ENCODE measurements at regions not wholly inside any gene's neighbourhood (a gene's known extent, or its start where the extent isn't known, plus 50 kb on each side); places are given as distances from the start of the nearest gene placed in this dataset.

DNA sequence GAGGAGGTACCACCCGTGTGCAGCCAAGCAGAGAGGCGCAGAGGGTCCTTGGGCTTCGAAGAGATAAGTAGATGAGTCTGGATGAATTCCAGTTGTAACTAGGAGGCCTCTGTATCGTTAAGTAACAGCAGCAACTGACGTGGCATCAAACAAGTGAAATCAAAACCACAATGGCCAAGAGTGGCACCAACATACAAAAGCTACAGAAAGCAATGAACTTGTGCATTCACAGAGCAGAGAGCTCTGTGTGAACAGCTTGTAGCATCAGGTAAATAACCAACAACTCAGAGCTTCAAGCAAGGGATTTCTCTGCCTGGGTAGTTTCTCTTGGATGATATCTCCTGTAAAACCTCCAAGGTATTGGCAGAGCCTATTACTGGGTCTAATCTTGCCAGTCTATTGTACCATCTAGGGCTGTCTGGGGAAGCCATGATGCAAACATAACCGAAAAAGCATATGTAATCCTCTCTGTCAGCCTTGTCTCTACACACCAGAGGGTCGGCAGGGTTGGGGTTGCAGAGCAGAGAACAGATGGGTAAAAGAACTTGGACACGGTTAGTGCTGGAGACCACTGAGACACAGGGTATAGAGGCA, 83.1 kb upstream of the USP47 start:
- Histone ChIP-seq H3K27ac (no peak overlapping the region), H3K9me3 (no peaks in the 10 kb centered on the region), H3K36me3 (no peaks in the 10 kb centered on the region), H3K27me3 (no peaks in the 10 kb centered on the region), H3K4me3 (no peak overlapping the region), H3K4me1 (no peaks in the 10 kb centered on the region)
- ATAC-seq: no peak
- WGBS, 2 donors (ENCODE audit: low coverage in 1 of 2): 89 to 95% methylated on average over 4 to 7 of the region's 8 CpGs
- TF ChIP-seq POLR2A (IDR thresholded peaks at IDR 0.05) (no peak), EP300 (IDR thresholded peaks at IDR 0.05) (no peak), POLR2AphosphoS5 (IDR thresholded peaks at IDR 0.05) (no peak)
- TF ChIP-seq, protein P1, sequence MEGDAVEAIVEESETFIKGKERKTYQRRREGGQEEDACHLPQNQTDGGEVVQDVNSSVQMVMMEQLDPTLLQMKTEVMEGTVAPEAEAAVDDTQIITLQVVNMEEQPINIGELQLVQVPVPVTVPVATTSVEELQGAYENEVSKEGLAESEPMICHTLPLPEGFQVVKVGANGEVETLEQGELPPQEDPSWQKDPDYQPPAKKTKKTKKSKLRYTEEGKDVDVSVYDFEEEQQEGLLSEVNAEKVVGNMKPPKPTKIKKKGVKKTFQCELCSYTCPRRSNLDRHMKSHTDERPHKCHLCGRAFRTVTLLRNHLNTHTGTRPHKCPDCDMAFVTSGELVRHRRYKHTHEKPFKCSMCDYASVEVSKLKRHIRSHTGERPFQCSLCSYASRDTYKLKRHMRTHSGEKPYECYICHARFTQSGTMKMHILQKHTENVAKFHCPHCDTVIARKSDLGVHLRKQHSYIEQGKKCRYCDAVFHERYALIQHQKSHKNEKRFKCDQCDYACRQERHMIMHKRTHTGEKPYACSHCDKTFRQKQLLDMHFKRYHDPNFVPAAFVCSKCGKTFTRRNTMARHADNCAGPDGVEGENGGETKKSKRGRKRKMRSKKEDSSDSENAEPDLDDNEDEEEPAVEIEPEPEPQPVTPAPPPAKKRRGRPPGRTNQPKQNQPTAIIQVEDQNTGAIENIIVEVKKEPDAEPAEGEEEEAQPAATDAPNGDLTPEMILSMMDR (IDR thresholded peaks at IDR 0.05): no peak

DNA sequence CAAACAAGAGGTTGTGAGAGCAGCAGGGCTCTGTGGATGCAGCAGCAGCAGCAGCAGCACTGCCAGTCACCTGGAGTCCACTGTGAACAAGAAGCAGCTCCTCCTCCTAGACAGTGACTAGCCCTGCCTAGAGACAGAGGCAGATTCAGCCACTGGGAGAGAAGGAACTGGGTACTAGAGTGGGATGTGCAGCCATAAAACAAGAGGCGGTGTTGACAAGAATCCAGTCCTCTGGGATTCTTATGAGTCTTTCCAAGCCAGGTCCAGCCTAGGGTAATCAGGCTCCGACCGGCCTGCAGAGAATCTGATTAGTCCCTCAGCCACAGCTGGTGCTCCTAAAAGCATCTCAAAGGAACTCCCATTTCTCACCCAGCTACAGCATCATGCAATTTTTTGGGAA, 83.9 kb upstream of the USP47 start:
- no peak for ATAC-seq
- H3K4me3 ChIP-seq: no peak overlapping the region
- no peaks in the 10 kb centered on the region for H3K9me3 ChIP-seq
- no peak overlapping the region for H3K27ac ChIP-seq
- TF ChIP-seq, protein P1 (IDR thresholded peaks at IDR 0.05): no peak
- TF ChIP-seq POLR2AphosphoS5 (IDR thresholded peaks at IDR 0.05): no peak
- no peak for TF ChIP-seq POLR2A (IDR thresholded peaks at IDR 0.05)
- TF ChIP-seq EP300 (IDR thresholded peaks at IDR 0.05): no peak
- H3K36me3 ChIP-seq: no peaks in the 10 kb centered on the region
- WGBS, 2 donors (ENCODE audit: low coverage in 1 of 2): 90% methylated on average over 2 of the region's 3 CpGs; no CpG with 5 or more reads in 1 of the 2 donors
- H3K27me3 ChIP-seq: no peaks in the 10 kb centered on the region
- H3K4me1 ChIP-seq: no peaks in the 10 kb centered on the region

DNA sequence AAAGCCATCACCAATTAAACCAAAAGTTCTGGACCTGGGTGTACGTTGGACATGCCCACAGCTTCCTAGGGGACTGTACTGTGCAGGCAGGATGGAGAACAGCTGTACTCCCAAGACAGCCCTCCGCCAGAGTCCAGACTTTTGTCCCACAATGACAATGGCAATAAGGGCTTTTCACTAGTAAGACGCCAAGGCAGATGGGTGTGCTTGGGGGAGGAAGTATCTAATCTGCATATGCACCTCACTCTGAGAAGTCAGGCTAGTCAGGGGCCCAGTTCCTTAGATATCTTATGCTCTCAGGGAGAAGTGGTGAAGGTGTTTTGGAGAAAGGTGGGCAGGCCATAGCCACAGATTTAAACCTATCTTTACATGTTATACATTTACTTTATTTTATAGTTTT, 85.1 kb upstream of the USP47 start:
- 80 to 100% methylated on average over 1 to 3 of the region's 3 CpGs for WGBS, 2 donors (ENCODE audit: low coverage in 1 of 2)
- Histone ChIP-seq H3K36me3 (no peaks in the 10 kb centered on the region), H3K27ac (no peak overlapping the region), H3K4me3 (no peak overlapping the region), H3K27me3 (no peaks in the 10 kb centered on the region), H3K4me1 (no peaks in the 10 kb centered on the region), H3K9me3 (no peaks in the 10 kb centered on the region)
- TF ChIP-seq POLR2A (IDR thresholded peaks at IDR 0.05) (no peak), POLR2AphosphoS5 (IDR thresholded peaks at IDR 0.05) (no peak), EP300 (IDR thresholded peaks at IDR 0.05) (no peak)
- TF ChIP-seq, protein P1 (IDR thresholded peaks at IDR 0.05): no peak
- ATAC-seq: no peak

DNA sequence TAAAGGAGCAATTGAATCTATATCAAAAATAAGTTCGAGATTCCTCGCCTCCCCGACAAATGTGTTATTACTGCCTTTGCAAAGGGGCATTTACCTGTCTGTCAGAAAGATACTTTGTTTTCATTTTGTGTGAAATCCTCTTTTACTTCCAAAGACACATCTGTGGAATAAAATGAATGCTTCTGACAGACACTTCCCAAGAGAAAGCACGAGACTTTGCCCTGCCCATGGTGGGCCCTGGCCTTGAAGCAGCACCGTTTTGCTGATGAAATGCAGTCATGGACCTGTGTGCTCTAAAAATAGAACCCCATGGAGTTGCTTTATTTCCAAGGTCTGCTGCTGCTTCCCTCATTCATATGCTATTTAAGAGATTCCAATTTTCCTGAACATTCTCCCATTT, 85.9 kb upstream of the USP47 start:
- Histone ChIP-seq H3K4me3 (no peak overlapping the region), H3K36me3 (no peaks in the 10 kb centered on the region), H3K27me3 (no peaks in the 10 kb centered on the region), H3K9me3 (no peaks in the 10 kb centered on the region), H3K4me1 (no peaks in the 10 kb centered on the region), H3K27ac (no peak overlapping the region)
- TF ChIP-seq EP300 (IDR thresholded peaks at IDR 0.05): no peak
- no peak for TF ChIP-seq POLR2A (IDR thresholded peaks at IDR 0.05)
- no peak for TF ChIP-seq POLR2AphosphoS5 (IDR thresholded peaks at IDR 0.05)
- TF ChIP-seq, protein P1 (IDR thresholded peaks at IDR 0.05): no peak
- WGBS, 2 donors (ENCODE audit: low coverage in 1 of 2): 80 to 88% methylated on average over 4 to 5 of the region's 5 CpGs
- no peak for ATAC-seq

DNA sequence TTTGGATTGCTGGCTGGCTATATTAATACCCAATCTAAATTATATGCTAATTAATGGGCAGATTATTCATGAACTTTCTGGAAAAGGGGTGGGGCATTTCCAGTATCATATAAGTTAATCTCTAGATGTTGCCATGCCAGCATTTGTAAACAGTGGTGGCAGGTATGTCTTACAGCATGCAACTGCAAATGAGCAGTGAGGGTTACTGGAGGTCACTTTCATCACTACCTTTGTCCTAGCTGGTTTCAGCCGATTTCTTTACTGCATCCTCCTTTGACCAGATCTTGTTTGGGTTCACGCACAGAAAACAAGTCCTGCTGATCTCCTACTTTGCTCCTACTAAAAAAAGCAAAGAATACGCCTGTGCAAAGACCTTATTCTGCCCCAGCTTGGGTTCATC, 89.1 kb upstream of the USP47 start:
- H3K4me1 ChIP-seq: no peaks in the 10 kb centered on the region
- ATAC-seq: no peak
- no peaks in the 10 kb centered on the region for H3K9me3 ChIP-seq
- no peak overlapping the region for H3K27ac ChIP-seq
- TF ChIP-seq POLR2A (IDR thresholded peaks at IDR 0.05): no peak
- TF ChIP-seq EP300 (IDR thresholded peaks at IDR 0.05): no peak
- no peak overlapping the region for H3K4me3 ChIP-seq
- 94 to 95% methylated on average over 3 of the region's 3 CpGs for WGBS, 2 donors (ENCODE audit: low coverage in 1 of 2)
- H3K27me3 ChIP-seq: no peaks in the 10 kb centered on the region
- H3K36me3 ChIP-seq: no peaks in the 10 kb centered on the region

Data from gastroesophageal sphincter (tissue), 4 donors.